ENCODE measurements at regions not wholly inside any gene's neighbourhood (a gene's known extent, or its start where the extent isn't known, plus 50 kb on each side); places are given as distances from the start of the nearest gene placed in this dataset.

DNA sequence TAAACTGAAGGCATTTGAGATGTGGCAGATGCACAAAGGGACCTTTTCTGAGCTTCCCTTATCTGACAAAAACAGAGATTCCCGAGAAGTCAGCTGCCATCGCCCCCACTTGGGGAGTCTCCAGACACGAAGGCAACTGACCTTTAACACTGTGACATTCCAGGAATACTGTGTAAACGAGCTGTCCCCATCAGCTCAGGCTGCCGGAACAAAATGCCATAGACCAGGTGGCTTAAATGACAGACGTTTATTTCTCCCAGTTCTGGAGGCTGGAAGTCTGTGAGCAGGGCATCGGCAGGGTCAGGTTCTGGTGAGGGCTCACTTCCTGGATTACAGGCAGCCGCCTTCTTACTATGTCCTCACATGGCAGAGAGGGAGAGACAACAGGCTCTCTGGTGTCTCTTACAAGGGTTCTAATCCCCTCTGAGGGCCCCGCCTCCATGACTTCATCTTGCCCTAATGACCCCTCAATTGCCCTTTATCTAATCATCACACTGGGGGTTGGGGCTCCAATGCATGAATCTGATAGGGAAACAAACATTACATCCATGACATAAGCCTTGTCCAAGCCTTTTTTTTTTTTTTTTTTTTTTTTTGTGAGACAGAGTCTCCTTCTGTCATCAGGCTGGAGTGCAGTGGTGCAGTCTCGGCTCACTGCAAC is 178.5 kb upstream of the RPL38 start:
- TF ChIP-seq CTCF (conservative IDR thresholded peaks at IDR 0.05; ENCODE audit: low read depth, low read length) (no peak), EZH2 (IDR thresholded peaks at IDR 0.05; ENCODE audit: low read length, unreplicated experiment) (no peak)

Data from PC-3 (cell line).